ENCODE measurements at regions not wholly inside any gene's neighbourhood (a gene's known extent, or its start where the extent isn't known, plus 50 kb on each side); places are given as distances from the start of the nearest gene placed in this dataset.

- TF ChIP-seq CTCF (conservative IDR thresholded peaks at IDR 0.05) (no peak), EZH2 (IDR thresholded peaks at IDR 0.05; ENCODE audit: low read depth) (no peak)
These were observed 213.7 kb upstream of the MAP3K1 start for GRCh38 chr5:56601641-56602071.

Measured in PC-9 (cell line).